Mesodermal cell (in vitro differentiated cells): ENCODE measurements at regions not wholly inside any gene's neighbourhood (a gene's known extent, or its start where the extent isn't known, plus 50 kb on each side); places are given as distances from the start of the nearest gene placed in this dataset.

Experiments used
- H3K27ac ChIP-seq: 2 replicates; pipeline ENCODE4 v1.7.0; 2013; ENCODE audit warnings: mild to moderate bottlenecking, low read depth, low read length, moderate library complexity; ENCODE audit not compliant: severe bottlenecking
- H3K36me3 ChIP-seq: 2 replicates; pipeline ENCODE4 v1.7.1; 2013; ENCODE audit warnings: mild to moderate bottlenecking, low read length, moderate library complexity; ENCODE audit not compliant: control insufficient read depth, insufficient read depth
- H3K4me1 ChIP-seq: one replicate; pipeline ENCODE4 v1.7.1; 2013; ENCODE audit warnings: mild to moderate bottlenecking, low read length; ENCODE audit not compliant: insufficient read depth, control insufficient read depth, poor library complexity, severe bottlenecking
- H3K4me3 ChIP-seq: 2 replicates; pipeline ENCODE4 v1.7.0; 2013; ENCODE audit warnings: low read length, control low read depth, mild to moderate bottlenecking; ENCODE audit not compliant: insufficient read depth, poor library complexity, severe bottlenecking; ENCODE audit errors: extremely low read depth
- H3K9me3 ChIP-seq: 2 replicates; pipeline ENCODE4 v1.7.1; 2013; ENCODE audit warnings: mild to moderate bottlenecking, low read length, moderate library complexity; ENCODE audit not compliant: control insufficient read depth
- WGBS, 2 experiments: methylation state at CpG; one replicate each; pipeline ENCODE4 v1.1.5; 2013; ENCODE audit warnings: missing lambda C conversion rate in 2 of 2; ENCODE audit not compliant: insufficient coverage in 2 of 2; 5-methylcytosine and 5-hydroxymethylcytosine counted together

GRCh38 chr17:5669191-5669590 is 84.9 kb upstream of the NLRP1 start:
- Histone ChIP-seq H3K4me1 (no peaks in the 10 kb centered on the region), H3K27ac (no peak overlapping the region), H3K9me3 (no peaks in the 10 kb centered on the region), H3K36me3 (no peaks in the 10 kb centered on the region), H3K4me3 (no peak overlapping the region)
- 85 to 92% methylated on average over 5 of the region's 5 CpGs for WGBS, 2 experiments

GRCh38 chr17:5672141-5672540 is 87.8 kb upstream of the NLRP1 start:
- WGBS, 2 experiments, result 100% methylated on average over 1 to 2 of the region's 3 CpGs
- Histone ChIP-seq H3K9me3 (no peaks in the 10 kb centered on the region), H3K27ac (no peak overlapping the region), H3K4me1 (no peaks in the 10 kb centered on the region), H3K4me3 (no peak overlapping the region), H3K36me3 (no peaks in the 10 kb centered on the region)

DNA sequence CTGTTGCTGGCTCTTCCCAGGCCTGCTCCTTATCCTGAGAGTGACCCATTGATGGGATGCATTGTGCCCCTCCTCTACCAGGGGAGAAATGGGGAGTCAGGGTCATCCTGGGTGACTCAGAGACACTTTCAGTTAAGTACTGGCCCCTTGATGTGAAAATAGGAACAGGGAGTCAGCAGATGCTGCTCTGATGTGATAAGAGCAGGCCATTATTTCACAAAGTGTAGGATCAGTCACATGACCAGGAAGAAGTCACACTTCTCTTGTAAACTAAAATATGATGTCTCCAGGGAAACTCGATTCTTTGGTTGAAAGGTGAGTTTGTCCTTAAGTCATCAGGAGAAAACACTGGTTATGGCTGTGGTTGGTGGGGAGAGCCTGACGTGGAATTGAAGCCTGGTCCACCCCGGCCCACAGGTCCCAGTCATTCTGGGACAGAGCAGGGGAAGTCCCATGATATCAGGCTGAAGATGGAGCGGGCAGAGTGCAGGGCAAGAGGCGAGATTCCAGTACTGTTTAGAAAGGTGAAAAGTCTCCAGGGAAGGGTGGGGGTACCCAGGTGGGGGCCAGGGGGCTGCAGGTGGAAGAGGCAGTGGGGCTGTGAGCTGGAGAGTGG is 88.6 kb upstream of the NLRP1 start:
- 59 to 63% methylated on average over 4 to 5 of the region's 5 CpGs for WGBS, 2 experiments
- no peak overlapping the region for H3K4me3 ChIP-seq
- H3K27ac ChIP-seq, result no peak overlapping the region
- H3K36me3 ChIP-seq, result no peaks in the 10 kb centered on the region
- H3K4me1 ChIP-seq, result no peaks in the 10 kb centered on the region
- H3K9me3 ChIP-seq, result no peaks in the 10 kb centered on the region

GRCh38 chr17:5675625-5676421 is 91.5 kb upstream of the NLRP1 start:
- H3K27ac ChIP-seq, result no peak overlapping the region
- no peaks in the 10 kb centered on the region for H3K9me3 ChIP-seq
- no peaks in the 10 kb centered on the region for H3K36me3 ChIP-seq
- 75 to 84% methylated on average over 4 to 5 of the region's 6 CpGs for WGBS, 2 experiments
- H3K4me1 ChIP-seq, result no peaks in the 10 kb centered on the region
- H3K4me3 ChIP-seq, result no peak overlapping the region

GRCh38 chr17:5677620-5678019 is 93.3 kb upstream of the NLRP1 start:
- Histone ChIP-seq H3K9me3 (no peaks in the 10 kb centered on the region), H3K27ac (no peak overlapping the region), H3K4me3 (no peak overlapping the region), H3K36me3 (no peaks in the 10 kb centered on the region), H3K4me1 (no peaks in the 10 kb centered on the region)
- 40% methylated on average over 1 of the region's 1 CpG; no CpG with 5 or more reads in 1 of the 2 experiments for WGBS, 2 experiments

GRCh38 chr17:5678171-5678570 is 93.9 kb upstream of the NLRP1 start:
- Histone ChIP-seq H3K27ac (no peak overlapping the region), H3K36me3 (no peaks in the 10 kb centered on the region), H3K4me3 (no peak overlapping the region), H3K9me3 (no peaks in the 10 kb centered on the region), H3K4me1 (no peaks in the 10 kb centered on the region)
- 78 to 89% methylated on average over 4 of the region's 4 CpGs for WGBS, 2 experiments

DNA sequence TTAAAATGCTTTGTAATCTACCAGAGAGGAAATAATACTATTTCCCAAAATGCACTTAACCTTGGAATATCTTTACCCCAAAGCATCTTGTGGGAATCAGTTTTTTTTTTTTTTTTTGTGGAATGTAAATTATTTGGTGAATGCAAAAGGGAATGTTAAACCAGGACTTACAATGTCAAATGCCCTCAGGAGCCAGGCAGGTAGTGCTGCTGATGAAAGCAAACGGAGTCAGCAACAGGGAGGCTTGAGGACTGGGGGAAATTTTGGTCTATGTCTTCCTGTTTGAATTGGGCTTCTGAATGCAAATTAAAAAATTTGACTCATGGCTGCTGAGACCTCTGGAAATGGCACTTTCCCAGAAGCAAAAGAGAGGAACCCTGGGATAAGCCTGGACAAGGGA is 96.5 kb upstream of the NLRP1 start:
- Histone ChIP-seq H3K4me3 (no peak overlapping the region), H3K9me3 (no peaks in the 10 kb centered on the region), H3K4me1 (no peaks in the 10 kb centered on the region), H3K36me3 (no peaks in the 10 kb centered on the region), H3K27ac (no peak overlapping the region)
- WGBS, 2 experiments, result 58 to 78% methylated on average over 1 of the region's 1 CpG

- 65 to 86% methylated on average over 4 to 5 of the region's 6 CpGs for WGBS, 2 experiments
- H3K4me1 ChIP-seq, result peaks cover 3% of the 10 kb centered on the region
- no peak overlapping the region for H3K4me3 ChIP-seq
- no peaks in the 10 kb centered on the region for H3K36me3 ChIP-seq
- no peaks in the 10 kb centered on the region for H3K9me3 ChIP-seq
- H3K27ac ChIP-seq, result no peak overlapping the region
These were observed 98.9 kb upstream of the NLRP1 start for GRCh38 chr17:5683241-5683640.

DNA sequence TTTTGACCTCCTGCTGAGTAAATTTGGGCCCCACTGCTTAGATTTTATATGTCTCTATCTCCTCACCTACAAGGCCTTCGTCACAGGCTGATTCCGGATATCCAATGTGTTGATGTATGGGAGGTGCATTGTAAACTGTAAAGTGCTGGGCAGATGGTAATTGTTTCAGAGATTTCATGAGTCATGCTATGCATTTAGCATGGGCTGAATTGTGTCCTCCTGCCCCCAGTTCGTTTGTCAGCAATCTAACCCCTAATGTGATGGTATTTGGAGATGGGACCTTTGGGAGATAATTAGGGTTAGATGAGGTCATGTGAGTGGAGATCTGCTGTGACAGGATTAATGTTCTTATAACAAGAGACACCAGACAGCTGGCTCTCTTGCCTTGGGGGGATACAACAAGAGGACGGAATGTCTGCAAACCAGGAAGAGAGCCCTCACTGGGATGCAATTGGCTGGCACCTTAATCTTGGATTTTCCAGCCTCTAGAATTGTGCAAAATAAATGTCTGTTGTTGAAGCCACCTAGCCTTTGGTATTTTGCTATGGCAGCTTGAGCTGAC is 101.8 kb upstream of the NLRP1 start:
- no peaks in the 10 kb centered on the region for H3K36me3 ChIP-seq
- 75% methylated on average over 2 of the region's 4 CpGs; no CpG with 5 or more reads in 1 of the 2 experiments for WGBS, 2 experiments

DNA sequence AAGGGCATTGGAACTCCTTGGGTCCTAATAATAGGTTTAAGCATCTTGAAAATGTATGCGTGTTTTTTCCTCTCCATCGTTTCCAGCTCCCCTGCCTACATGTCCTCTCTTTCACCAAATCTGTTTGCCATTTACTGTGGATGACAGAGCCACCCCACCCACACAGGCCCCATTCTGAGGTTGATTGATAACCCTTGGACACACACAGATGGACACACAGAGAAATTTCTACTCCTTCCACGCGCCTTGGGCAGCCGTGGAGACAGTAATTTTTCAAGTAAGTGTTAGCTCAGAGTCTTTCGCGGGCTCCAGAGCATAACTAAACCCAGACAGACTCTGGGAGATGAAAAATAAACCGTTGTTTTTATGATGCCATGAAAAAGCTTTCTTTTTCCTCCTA is 103.3 kb upstream of the NLRP1 start:
- 95% methylated on average over 7 of the region's 8 CpGs for WGBS, 2 experiments
- H3K36me3 ChIP-seq, result no peaks in the 10 kb centered on the region
- H3K27ac ChIP-seq, result no peak overlapping the region
- peaks cover 3% of the 10 kb centered on the region for H3K4me1 ChIP-seq
- H3K4me3 ChIP-seq, result no peak overlapping the region
- no peaks in the 10 kb centered on the region for H3K9me3 ChIP-seq

More for the DNA sequence above, 101.8 kb upstream of the NLRP1 start:
- H3K4me3 ChIP-seq, result no peak overlapping the region
- peaks cover 3% of the 10 kb centered on the region for H3K4me1 ChIP-seq
- H3K9me3 ChIP-seq, result no peaks in the 10 kb centered on the region
- no peak overlapping the region for H3K27ac ChIP-seq

- H3K4me3 ChIP-seq, result no peak overlapping the region
- no peaks in the 10 kb centered on the region for H3K36me3 ChIP-seq
- H3K9me3 ChIP-seq, result no peaks in the 10 kb centered on the region
- no peak overlapping the region for H3K27ac ChIP-seq
- 86 to 96% methylated on average over 7 to 9 of the region's 9 CpGs for WGBS, 2 experiments
- peaks cover 3% of the 10 kb centered on the region for H3K4me1 ChIP-seq
These were observed 109.5 kb upstream of the NLRP1 start for GRCh38 chr17:5693821-5694220.
